H1 (cell line): ENCODE measurements at regions not wholly inside any gene's neighbourhood (a gene's known extent, or its start where the extent isn't known, plus 50 kb on each side); places are given as distances from the start of the nearest gene placed in this dataset.

Source experiments
- CTCF ChIA-PET: fragments of 300-600 bp; sonication (Branson Sonifier 250); formaldehyde crosslinking; loops from one replicate; lab custom pipeline; 2021; ENCODE audit not compliant: partially characterized antibody; lab: Charles Lee
- POLR2A ChIA-PET: fragments of 300-600 bp; sonication (Branson Sonifier 250); formaldehyde crosslinking; loops from one replicate; lab custom pipeline; 2021; ENCODE audit warnings: inconsistent platforms; ENCODE audit not compliant: partially characterized antibody; lab: Charles Lee
- DNase-seq, 2 experiments: peaks; one replicate each; pipeline versions ENCODE4 v3.0.0 to v3.0.0-alpha.2; 2010 to 2022; ENCODE audit warnings: low spot score in 2 of 2, low read depth in 1 of 2, mixed read lengths in 1 of 2
- FAIRE-seq: peaks from 2 replicates; lab custom pipeline; 2011; peaks lifted over from hg19 to GRCh38; lab: Jason Lieb, UNC
- H2AFZ ChIP-seq: 2 replicates; pipeline ENCODE4 v1.8.1; 2012; ENCODE audit warnings: low read length, inconsistent platforms
- H2AK5ac ChIP-seq: 2 replicates; pipeline ENCODE4 v1.6.1; 2013; ENCODE audit warnings: low read depth, low read length
- H2BK120ac ChIP-seq: replicated peaks from 2 replicates; pipeline ENCODE3; 2013; ENCODE audit warnings: low read depth, low read length, inconsistent platforms
- H2BK12ac ChIP-seq: 2 replicates; pipeline ENCODE4 v1.6.1; 2013; ENCODE audit warnings: low read depth, low read length
- H2BK15ac ChIP-seq: 2 replicates; pipeline ENCODE4 v1.6.1; 2013; ENCODE audit warnings: low read length
- H2BK20ac ChIP-seq: 2 replicates; pipeline ENCODE4 v1.6.1; 2013; ENCODE audit warnings: low read length
- H2BK5ac ChIP-seq: 2 replicates; pipeline ENCODE4 v1.6.1; 2013; ENCODE audit warnings: low read depth, low read length
- H3K14ac ChIP-seq: 2 replicates; pipeline ENCODE4 v1.6.1; 2013; ENCODE audit warnings: inconsistent platforms; ENCODE audit not compliant: insufficient read length
- H3K18ac ChIP-seq: 2 replicates; pipeline ENCODE4 v1.6.1; 2013; ENCODE audit warnings: low read length; ENCODE audit errors: extremely low read depth
- H3K23ac ChIP-seq: 2 replicates; pipeline ENCODE4 v1.6.1; 2013; ENCODE audit warnings: inconsistent platforms; ENCODE audit not compliant: insufficient read length
- H3K23me2 ChIP-seq: 2 replicates; pipeline ENCODE4 v1.6.1; 2013; ENCODE audit warnings: low read depth, low read length
- H3K27ac ChIP-seq: 2 replicates; pipeline ENCODE4 v1.6.1; 2011; ENCODE audit warnings: low read depth, low read length, inconsistent platforms
- H3K27me3 ChIP-seq, 4 experiments: replicated peaks in 1 of 4; 1 replicate in 1 of 4; 2 replicates in 3 of 4; pipeline versions ENCODE4 v1.6.1 to v1.8.1; 2011 to 2013; ENCODE audit warnings: low read length in 3 of 4, mild to moderate bottlenecking in 3 of 4, inconsistent platforms in 2 of 4, mixed read lengths in 2 of 4, moderate library complexity in 1 of 4; ENCODE audit not compliant: control insufficient read depth in 3 of 4, insufficient read depth in 3 of 4; ENCODE audit errors: extremely low read depth in 1 of 4
- H3K36me3 ChIP-seq, 4 experiments: 2 replicates each; pipeline versions ENCODE4 v1.6.1 to v1.8.1; 2011 to 2013; ENCODE audit warnings: mild to moderate bottlenecking in 4 of 4, low read length in 3 of 4, moderate library complexity in 2 of 4, control low read depth in 1 of 4, inconsistent platforms in 1 of 4; ENCODE audit not compliant: insufficient read depth in 4 of 4, control insufficient read depth in 2 of 4
- H3K4ac ChIP-seq: replicated peaks from 2 replicates; pipeline ENCODE3; 2013; ENCODE audit warnings: low read length, low read depth, mixed read lengths, inconsistent platforms; ENCODE audit not compliant: insufficient read length
- H3K4me1 ChIP-seq, 4 experiments: replicated peaks in 1 of 4; 1 replicate in 1 of 4; 2 replicates in 3 of 4; pipeline versions ENCODE4 v1.6.1 to v1.8.1; 2011 to 2013; ENCODE audit warnings: low read length in 3 of 4, inconsistent platforms in 2 of 4, mixed read lengths in 1 of 4; ENCODE audit not compliant: insufficient read depth in 4 of 4, control insufficient read depth in 3 of 4
- H3K4me2 ChIP-seq, 2 experiments: 2 replicates each; pipeline versions ENCODE4 v1.6.1 to v1.8.1; 2011 to 2013; ENCODE audit warnings: low read depth in 2 of 2, low read length in 2 of 2, control low read depth in 1 of 2, inconsistent platforms in 1 of 2, mild to moderate bottlenecking in 1 of 2; ENCODE audit not compliant: insufficient read depth in 1 of 2
- H3K4me3 ChIP-seq, 4 experiments: fragments of 200-600, 300-600 bp in 1 of 4; sonication (generic), shearing (Covaris generic), sonication (Bioruptor Twin) in 1 of 4; 2 replicates each; pipeline versions ENCODE4 v1.5.1 to v1.8.1; 2011 to 2016; ENCODE audit warnings: low read length in 4 of 4, low read depth in 3 of 4, control low read depth in 2 of 4, inconsistent platforms in 2 of 4, mild to moderate bottlenecking in 2 of 4, mixed read lengths in 1 of 4, moderate library complexity in 1 of 4; ENCODE audit not compliant: insufficient read depth in 2 of 4; ENCODE audit errors: extremely low read depth in 1 of 4
- H3K56ac ChIP-seq: replicated peaks from 2 replicates; pipeline ENCODE3; 2013; ENCODE audit warnings: low read depth, mild to moderate bottlenecking, mixed read lengths, low read length, inconsistent platforms; ENCODE audit not compliant: insufficient read length
- H3K79me1 ChIP-seq: 2 replicates; pipeline ENCODE4 v1.6.1; 2013; ENCODE audit warnings: low read depth, low read length, control low read depth
- H3K79me2 ChIP-seq, 2 experiments: 2 replicates each; pipeline versions ENCODE4 v1.6.1 to v1.8.1; 2012 to 2013; ENCODE audit warnings: low read length in 2 of 2, mild to moderate bottlenecking in 2 of 2, inconsistent platforms in 1 of 2; ENCODE audit not compliant: insufficient read depth in 2 of 2, control insufficient read depth in 1 of 2
- H3K9ac ChIP-seq, 4 experiments: replicated peaks in 1 of 4; 1 replicate in 1 of 4; 2 replicates in 3 of 4; pipeline versions ENCODE4 v1.6.1 to v1.8.1; 2011 to 2013; ENCODE audit warnings: low read depth in 3 of 4, low read length in 3 of 4, control low read depth in 2 of 4, mild to moderate bottlenecking in 2 of 4, moderate library complexity in 2 of 4, inconsistent platforms in 1 of 4; ENCODE audit errors: extremely low read depth in 1 of 4
- H3K9me3 ChIP-seq, 2 experiments: 2 replicates each; pipeline versions ENCODE4 v1.6.1 to v1.8.1; 2012 to 2013; ENCODE audit warnings: mild to moderate bottlenecking in 2 of 2, moderate library complexity in 2 of 2, control low read depth in 1 of 2, inconsistent platforms in 1 of 2, low read depth in 1 of 2, low read length in 1 of 2, mixed read lengths in 1 of 2; ENCODE audit not compliant: insufficient read depth in 2 of 2
- H4K20me1 ChIP-seq, 2 experiments: replicated peaks in 1 of 2; 2 replicates each; pipeline versions ENCODE3 to v1.8.1; 2011 to 2013; ENCODE audit warnings: inconsistent platforms in 2 of 2, low read length in 2 of 2, mild to moderate bottlenecking in 1 of 2; ENCODE audit not compliant: insufficient read depth in 2 of 2, control insufficient read depth in 1 of 2
- H4K5ac ChIP-seq: 2 replicates; pipeline ENCODE4 v1.6.1; 2013; ENCODE audit warnings: low read length, low read depth, mixed read lengths, inconsistent platforms; ENCODE audit not compliant: insufficient read length
- H4K8ac ChIP-seq: 2 replicates; pipeline ENCODE4 v1.8.0; 2013; ENCODE audit warnings: mild to moderate bottlenecking, moderate library complexity, low read length, inconsistent platforms; ENCODE audit not compliant: insufficient read depth; ENCODE audit errors: extremely low read depth
- H4K91ac ChIP-seq: replicated peaks from 2 replicates; pipeline ENCODE3; 2013; ENCODE audit warnings: low read length, mixed read lengths, inconsistent platforms; ENCODE audit not compliant: insufficient read length
- EP300 ChIP-seq, 2 experiments: IDR thresholded peaks; 1 replicate in 1 of 2; 2 replicates in 1 of 2; pipeline ENCODE4 v1.6.1; 2011 to 2012; ENCODE audit warnings: low read depth in 2 of 2, low read length in 2 of 2, mild to moderate bottlenecking in 2 of 2, borderline replicate concordance in 1 of 2, inconsistent platforms in 1 of 2, moderate library complexity in 1 of 2
- TAF7 ChIP-seq: optimal IDR thresholded peaks from 2 replicates; pipeline ENCODE3; 2011; ENCODE audit warnings: low read depth, mild to moderate bottlenecking, inconsistent platforms, low read length, moderate library complexity, borderline replicate concordance
- TBP ChIP-seq: IDR thresholded peaks from 2 replicates; pipeline ENCODE4 v1.6.1; 2011; ENCODE audit warnings: low read depth, low read length, improper control_type of control experiment
- WGBS, 2 experiments: shearing (Covaris generic) in 1 of 2; methylation state at CpG; one replicate each; pipeline versions ENCODE4 v1.1.6 to v1.1.7; 2013 to 2015; ENCODE audit warnings: low lambda C conversion rate in 2 of 2, mixed read lengths in 2 of 2, inconsistent platforms in 1 of 2, low coverage in 1 of 2, missing lambda C conversion rate in 1 of 2; ENCODE audit not compliant: insufficient replicate concordance in 2 of 2, insufficient coverage in 1 of 2, insufficient read length in 1 of 2; ENCODE audit errors: extremely low coverage in 1 of 2, missing lambda C conversion rate in 1 of 2; 5-methylcytosine and 5-hydroxymethylcytosine counted together

GRCh38 chr13:47757466-47758080, 243.5 kb downstream of the SUCLA2 start:
- H2BK120ac ChIP-seq: no peak overlapping the region
- H2AK5ac ChIP-seq: no peak overlapping the region
- H3K27me3 ChIP-seq: no peaks in the 10 kb centered on the region
- H3K56ac ChIP-seq: no peak overlapping the region
- no peak overlapping the region for H3K23ac ChIP-seq
- 92% methylated on average over 4 of the region's 4 CpGs; no CpG with 5 or more reads in 1 of the 2 experiments for WGBS, 2 experiments
- no peak overlapping the region for H2BK5ac ChIP-seq
- H2AFZ ChIP-seq: no peak overlapping the region
- H3K27ac ChIP-seq: no peak overlapping the region
- TF ChIP-seq TAF7: no peak
- no peak for TF ChIP-seq TBP
- no peak for TF ChIP-seq EP300 (IDR thresholded peaks at IDR 0.05; ENCODE audit: borderline replicate concordance in 1 of 2, low read depth in 2 of 2, low read length in 2 of 2)
- TF ChIP-seq, all 59 proteins: peak for 0
- ChIA-PET CTCF (interaction anchor here (1.0 kb wide), 1 partner anchor 16 kb away, joined by 3 read pairs; no protein-coding TSS in a partner anchor), POLR2A (no interaction called here)
- no peak overlapping the region for H3K4me2 ChIP-seq
- H2BK20ac ChIP-seq: no peak overlapping the region
- H3K23me2 ChIP-seq: no peaks in the 10 kb centered on the region
- no peak overlapping the region for H3K4me3 ChIP-seq
- no peaks in the 10 kb centered on the region for H3K79me1 ChIP-seq
- H3K36me3 ChIP-seq: no peaks in the 10 kb centered on the region
- H4K8ac ChIP-seq: no peak overlapping the region
- H3K9me3 ChIP-seq: no peaks in the 10 kb centered on the region
- H2BK12ac ChIP-seq: no peak overlapping the region
- H3K4me1 ChIP-seq: no peaks in the 10 kb centered on the region
- H3K4ac ChIP-seq: no peak overlapping the region
- H3K18ac ChIP-seq: no peak overlapping the region
- no peak overlapping the region for H4K91ac ChIP-seq
- H3K9ac ChIP-seq: no peak overlapping the region
- no peak overlapping the region for H2BK15ac ChIP-seq
- H3K79me2 ChIP-seq: no peaks in the 10 kb centered on the region
- FAIRE-seq (no peak), DNase-seq (no peak)
- no peaks in the 10 kb centered on the region for H4K20me1 ChIP-seq
- H3K14ac ChIP-seq: no peak overlapping the region
- H4K5ac ChIP-seq: no peak overlapping the region
